Lower lobe of right lung (tissue), 2 donors: ENCODE measurements at regions not wholly inside any gene's neighbourhood (a gene's known extent, or its start where the extent isn't known, plus 50 kb on each side); places are given as distances from the start of the nearest gene placed in this dataset.

Source experiments
- ATAC-seq, 2 donors: fragments of 200-7000 bp; cut with Tn5 transposase; one replicate each; pipeline ENCODE4 v1.9.1; 2020 to 2022; ENCODE audit warnings: mild to moderate bottlenecking in 2 of 2, moderate library complexity in 2 of 2
- DNase-seq: peaks from one replicate; pipeline ENCODE4 v3.0.0-alpha.2; 2020
- H3K27ac ChIP-seq: fragments of 200-600 bp; one replicate; pipeline ENCODE4 v1.8.0; 2022
- H3K27me3 ChIP-seq: fragments of 200-600 bp; one replicate; pipeline ENCODE4 v1.8.0; 2022; ENCODE audit warnings: low read depth
- H3K36me3 ChIP-seq: fragments of 200-600 bp; one replicate; pipeline ENCODE4 v1.8.0; 2022; ENCODE audit warnings: mild to moderate bottlenecking
- H3K4me1 ChIP-seq: fragments of 200-600 bp; one replicate; pipeline ENCODE4 v1.8.0; 2022
- H3K4me3 ChIP-seq: fragments of 200-600 bp; one replicate; pipeline ENCODE4 v1.8.0; 2022; ENCODE audit warnings: mild to moderate bottlenecking
- H3K9me3 ChIP-seq: fragments of 200-600 bp; one replicate; pipeline ENCODE4 v1.8.0; 2022
- CTCF ChIP-seq: fragments of 200-600 bp; IDR thresholded peaks from one replicate; pipeline ENCODE4 v1.8.0; 2022; ENCODE audit warnings: antibody characterized with exemption, mild to moderate bottlenecking
- intact Hi-C: fragments of 100-400 bp; cut with DNase I; formaldehyde crosslinking; loops from one replicate; pipeline ENCODE4 v1.11.0; 2022
- donor health status: DM: no; HTN: yes; CAD: no; lungs with severe emphysema.

GRCh38 chr4:4663028-4663427, 121.2 kb upstream of the STX18 start:
- H3K36me3 ChIP-seq = no peaks in the 10 kb centered on the region
- ATAC-seq (no peak), DNase-seq (no peak)
- H3K9me3 ChIP-seq = no peaks in the 10 kb centered on the region
- TF ChIP-seq CTCF = no peak
- no peak overlapping the region for H3K27ac ChIP-seq
- no peaks in the 10 kb centered on the region for H3K4me1 ChIP-seq
- no peaks in the 10 kb centered on the region for H3K27me3 ChIP-seq
- intact Hi-C loops = no loop called here
- H3K4me3 ChIP-seq = no peak overlapping the region

- ATAC-seq = no peak
- H3K4me3 ChIP-seq = no peak overlapping the region
- no peak for TF ChIP-seq CTCF
- H3K27ac ChIP-seq = no peak overlapping the region
- H3K27me3 ChIP-seq = no peaks in the 10 kb centered on the region
- H3K36me3 ChIP-seq = no peaks in the 10 kb centered on the region
- intact Hi-C loops = no loop called here
- H3K9me3 ChIP-seq = no peaks in the 10 kb centered on the region
- no peak for DNase-seq
- H3K4me1 ChIP-seq = no peaks in the 10 kb centered on the region
Measured at GRCh38 chr4:4662230-4662629, 120.4 kb upstream of the STX18 start.

- ATAC-seq (no peak), DNase-seq (no peak)
- Histone ChIP-seq H3K9me3 (no peaks in the 10 kb centered on the region), H3K4me3 (no peak overlapping the region), H3K27ac (no peak overlapping the region), H3K27me3 (no peaks in the 10 kb centered on the region), H3K36me3 (no peaks in the 10 kb centered on the region), H3K4me1 (no peaks in the 10 kb centered on the region)
- no peak for TF ChIP-seq CTCF
- intact Hi-C loops = no loop called here
Measured at GRCh38 chr4:4659871-4660651, 118.2 kb upstream of the STX18 start.

GRCh38 chr4:4658052-4658451, 116.2 kb upstream of the STX18 start:
- DNase-seq (no peak), ATAC-seq (no peak)
- Histone ChIP-seq H3K36me3 (no peaks in the 10 kb centered on the region), H3K4me3 (no peak overlapping the region), H3K27me3 (no peaks in the 10 kb centered on the region), H3K27ac (no peak overlapping the region), H3K9me3 (no peaks in the 10 kb centered on the region), H3K4me1 (no peaks in the 10 kb centered on the region)
- no peak for TF ChIP-seq CTCF
- intact Hi-C loops = no loop called here

- Histone ChIP-seq H3K27me3 (no peaks in the 10 kb centered on the region), H3K27ac (no peak overlapping the region), H3K4me1 (no peaks in the 10 kb centered on the region), H3K36me3 (no peaks in the 10 kb centered on the region), H3K9me3 (no peaks in the 10 kb centered on the region), H3K4me3 (no peak overlapping the region)
- TF ChIP-seq CTCF = no peak
- DNase-seq = no peak
- intact Hi-C loops = no loop called here
- ATAC-seq = no peak
Measured at GRCh38 chr4:4656977-4657376, 115.1 kb upstream of the STX18 start.
